HUES64 (cell line): ENCODE measurements at regions not wholly inside any gene's neighbourhood (a gene's known extent, or its start where the extent isn't known, plus 50 kb on each side); places are given as distances from the start of the nearest gene placed in this dataset.

Experiments
- H3K27ac ChIP-seq: 2 replicates; pipeline ENCODE4 v1.7.0; 2013; ENCODE audit warnings: low read depth, low read length, inconsistent platforms
- H3K27me3 ChIP-seq: 2 replicates; pipeline ENCODE4 v1.6.1; 2013; ENCODE audit warnings: mild to moderate bottlenecking, low read length; ENCODE audit not compliant: insufficient read depth
- H3K36me3 ChIP-seq: 2 replicates; pipeline ENCODE4 v1.6.1; 2013; ENCODE audit warnings: mild to moderate bottlenecking, low read length; ENCODE audit not compliant: insufficient read depth
- H3K4me1 ChIP-seq: 2 replicates; pipeline ENCODE4 v1.6.1; 2013; ENCODE audit warnings: mild to moderate bottlenecking, low read length, moderate library complexity; ENCODE audit not compliant: insufficient read depth
- H3K4me3 ChIP-seq: 2 replicates; pipeline ENCODE4 v1.5.1; 2013; ENCODE audit warnings: mild to moderate bottlenecking, low read length, moderate library complexity
- H3K9ac ChIP-seq: 2 replicates; pipeline ENCODE4 v1.6.1; 2013; ENCODE audit warnings: mild to moderate bottlenecking, low read depth, low read length
- H3K9me3 ChIP-seq: 2 replicates; pipeline ENCODE4 v1.6.1; 2013; ENCODE audit warnings: low read depth, low read length; ENCODE audit not compliant: insufficient read depth
- WGBS: fragments of 150-250, 120-280 bp; methylation state at CpG from one replicate; pipeline ENCODE4 v1.1.7; 2013; ENCODE audit warnings: missing lambda C conversion rate; 5-methylcytosine and 5-hydroxymethylcytosine counted together

DNA sequence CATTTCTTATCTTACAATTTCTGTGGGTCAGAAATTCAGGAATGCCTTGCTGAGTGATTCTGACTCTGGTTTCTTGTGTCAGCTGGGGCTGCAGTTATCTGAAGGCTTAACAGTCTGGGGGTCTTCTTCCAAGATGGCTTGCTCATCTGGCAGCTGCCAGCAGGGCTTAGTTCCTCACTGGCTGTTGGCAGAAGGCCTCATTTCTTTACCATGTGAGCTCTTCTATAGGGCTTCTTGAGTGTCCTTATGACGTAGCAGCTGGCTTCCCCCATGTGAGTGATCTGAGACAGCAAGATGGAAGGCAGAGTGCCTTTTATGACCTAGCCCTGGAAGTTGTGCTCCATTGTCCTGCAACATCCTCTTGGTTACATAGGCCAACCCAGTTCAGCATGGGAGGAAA lies 82.0 kb upstream of the PDZRN3 start:
- WGBS = 92% methylated on average over 1 of the region's 1 CpG
- Histone ChIP-seq H3K4me3 (no peak overlapping the region), H3K36me3 (no peaks in the 10 kb centered on the region), H3K9me3 (no peaks in the 10 kb centered on the region), H3K4me1 (no peaks in the 10 kb centered on the region), H3K27me3 (no peaks in the 10 kb centered on the region), H3K9ac (no peak overlapping the region), H3K27ac (no peak overlapping the region)

DNA sequence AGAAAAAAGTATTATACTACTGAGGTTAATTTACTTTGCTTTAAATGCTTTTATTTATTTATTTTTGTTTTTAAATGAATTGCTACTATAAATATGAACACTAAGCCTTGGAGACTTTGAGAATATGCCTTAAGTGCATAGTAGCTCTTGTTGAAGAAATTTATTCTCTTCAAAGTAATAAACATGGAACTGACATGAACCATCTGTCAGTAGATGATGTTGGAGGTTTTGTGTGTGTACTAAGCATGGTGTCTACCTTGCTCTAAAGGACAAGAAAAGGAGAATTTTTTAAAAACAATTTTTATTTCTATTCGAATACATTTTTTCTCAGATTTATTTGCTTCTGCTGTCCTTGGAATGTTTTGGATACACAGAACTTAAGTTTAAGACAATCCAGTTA lies 81.1 kb upstream of the PDZRN3 start:
- no peaks in the 10 kb centered on the region for H3K9me3 ChIP-seq
- H3K4me1 ChIP-seq = no peaks in the 10 kb centered on the region
- H3K9ac ChIP-seq = no peak overlapping the region
- WGBS = no CpG with 5 or more reads among the region's 1 CpG
- H3K27ac ChIP-seq = no peak overlapping the region
- no peaks in the 10 kb centered on the region for H3K27me3 ChIP-seq
- H3K4me3 ChIP-seq = no peak overlapping the region
- H3K36me3 ChIP-seq = no peaks in the 10 kb centered on the region

DNA sequence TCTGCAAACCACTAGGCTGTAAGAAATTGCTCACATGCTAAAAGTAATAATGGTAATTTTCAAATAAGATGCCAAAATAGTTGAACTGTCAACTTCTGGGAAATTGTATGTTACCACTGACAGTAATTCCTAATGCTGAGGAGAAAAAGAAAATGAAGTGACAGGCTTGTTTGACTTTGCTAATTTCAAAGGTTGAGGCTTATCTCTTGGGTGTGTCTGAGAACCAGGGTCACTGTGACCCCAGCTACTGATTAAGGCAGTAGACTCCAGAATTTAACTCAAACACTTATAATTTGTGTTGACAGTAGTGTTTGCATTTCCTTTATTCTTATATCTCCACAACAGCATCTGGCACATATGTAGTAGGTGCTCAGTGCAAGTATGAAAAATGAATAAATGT lies 74.6 kb upstream of the PDZRN3 start:
- H3K9me3 ChIP-seq = no peaks in the 10 kb centered on the region
- no peaks in the 10 kb centered on the region for H3K36me3 ChIP-seq

DNA sequence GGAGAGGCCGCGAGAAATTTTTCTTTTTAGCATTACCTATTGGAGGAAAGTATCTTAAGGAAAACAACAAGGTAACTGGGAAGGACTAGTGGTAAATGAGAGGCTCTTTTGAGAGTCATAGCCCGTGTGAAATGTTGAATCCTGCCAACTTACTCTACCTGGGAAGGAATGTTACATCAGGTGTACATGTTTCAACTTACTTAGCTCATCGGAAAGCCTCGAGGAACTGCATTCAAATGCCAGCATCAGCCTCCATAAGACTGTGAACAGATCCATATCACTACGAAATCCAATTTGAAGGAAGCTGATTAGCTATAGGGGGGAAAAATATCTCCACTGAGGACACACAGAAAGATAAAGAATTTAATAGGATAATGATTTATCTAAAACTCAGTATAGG lies 72.3 kb upstream of the PDZRN3 start:
- Histone ChIP-seq H3K27ac (no peak overlapping the region), H3K4me3 (no peak overlapping the region), H3K27me3 (no peaks in the 10 kb centered on the region), H3K9ac (no peak overlapping the region), H3K4me1 (no peaks in the 10 kb centered on the region), H3K9me3 (no peaks in the 10 kb centered on the region), H3K36me3 (no peaks in the 10 kb centered on the region)
- WGBS = 76% methylated on average over 5 of the region's 6 CpGs

More for the DNA sequence above, 74.6 kb upstream of the PDZRN3 start:
- Histone ChIP-seq H3K27ac (no peak overlapping the region), H3K4me1 (no peaks in the 10 kb centered on the region), H3K27me3 (no peaks in the 10 kb centered on the region), H3K4me3 (no peak overlapping the region), H3K9ac (no peak overlapping the region)

DNA sequence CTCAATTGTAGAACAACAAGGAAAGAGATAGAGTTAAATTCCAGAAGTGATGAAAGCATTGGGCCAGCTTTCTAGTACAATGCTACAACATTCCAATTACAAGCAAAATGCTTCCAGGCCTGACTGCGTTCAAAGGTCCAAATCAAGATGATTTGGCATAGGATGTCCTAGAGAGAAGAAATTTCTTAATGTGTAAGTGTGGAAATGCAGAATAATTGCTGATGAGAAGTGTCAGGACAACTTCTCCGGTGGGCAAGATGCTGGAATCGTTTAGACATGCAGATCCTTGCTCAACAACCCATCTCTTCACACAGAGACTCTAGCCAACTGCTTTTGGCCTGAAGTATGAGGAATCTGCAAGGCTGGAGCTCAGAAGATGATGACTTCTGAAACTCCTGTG lies 71.1 kb upstream of the PDZRN3 start:
- Histone ChIP-seq H3K27ac (no peak overlapping the region), H3K4me3 (no peak overlapping the region), H3K9me3 (no peaks in the 10 kb centered on the region), H3K36me3 (no peaks in the 10 kb centered on the region), H3K27me3 (no peaks in the 10 kb centered on the region), H3K4me1 (no peaks in the 10 kb centered on the region), H3K9ac (no peak overlapping the region)
- 87% methylated on average over 3 of the region's 3 CpGs for WGBS

DNA sequence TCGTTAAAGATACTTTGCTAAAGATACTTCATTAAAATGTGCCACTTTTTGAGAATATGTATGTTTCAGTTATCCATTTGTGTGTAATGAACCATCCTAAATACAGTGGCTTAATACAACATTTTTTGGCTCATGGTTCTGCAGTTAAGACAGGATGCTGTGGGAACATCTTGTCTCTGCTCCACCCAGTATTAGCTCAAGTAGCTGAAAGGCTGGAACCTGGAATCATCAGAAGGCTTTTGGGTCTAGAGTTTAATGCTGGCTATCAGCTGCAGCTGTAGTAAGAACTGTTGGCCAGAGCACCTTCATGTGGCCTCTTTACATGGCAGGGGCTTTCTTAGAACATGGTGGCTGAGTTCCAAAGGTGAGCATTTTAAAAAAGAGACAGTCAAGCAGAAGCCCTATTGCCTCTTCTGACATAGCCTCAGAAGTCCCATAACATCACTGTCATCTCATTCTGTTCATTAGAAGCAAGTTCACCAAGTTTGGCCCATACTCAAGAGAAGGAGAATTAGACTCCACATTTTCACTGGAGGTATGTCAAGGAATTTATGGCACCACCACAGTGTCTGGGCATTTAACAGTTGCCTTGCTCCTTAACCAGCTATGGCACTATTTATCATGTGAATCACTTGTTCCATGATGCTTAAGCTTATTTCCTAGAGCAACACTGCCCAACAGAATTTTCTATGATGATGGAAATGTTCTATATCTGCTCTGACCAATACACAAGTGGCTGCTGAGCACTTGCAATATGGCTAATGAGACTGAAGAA lies 70.4 kb upstream of the PDZRN3 start:
- H3K27ac ChIP-seq = no peak overlapping the region
- WGBS = 86% methylated on average over 1 of the region's 1 CpG
- no peak overlapping the region for H3K9ac ChIP-seq
- no peak overlapping the region for H3K4me3 ChIP-seq
- no peaks in the 10 kb centered on the region for H3K9me3 ChIP-seq
- H3K4me1 ChIP-seq = no peaks in the 10 kb centered on the region
- no peaks in the 10 kb centered on the region for H3K36me3 ChIP-seq
- H3K27me3 ChIP-seq = no peaks in the 10 kb centered on the region

DNA sequence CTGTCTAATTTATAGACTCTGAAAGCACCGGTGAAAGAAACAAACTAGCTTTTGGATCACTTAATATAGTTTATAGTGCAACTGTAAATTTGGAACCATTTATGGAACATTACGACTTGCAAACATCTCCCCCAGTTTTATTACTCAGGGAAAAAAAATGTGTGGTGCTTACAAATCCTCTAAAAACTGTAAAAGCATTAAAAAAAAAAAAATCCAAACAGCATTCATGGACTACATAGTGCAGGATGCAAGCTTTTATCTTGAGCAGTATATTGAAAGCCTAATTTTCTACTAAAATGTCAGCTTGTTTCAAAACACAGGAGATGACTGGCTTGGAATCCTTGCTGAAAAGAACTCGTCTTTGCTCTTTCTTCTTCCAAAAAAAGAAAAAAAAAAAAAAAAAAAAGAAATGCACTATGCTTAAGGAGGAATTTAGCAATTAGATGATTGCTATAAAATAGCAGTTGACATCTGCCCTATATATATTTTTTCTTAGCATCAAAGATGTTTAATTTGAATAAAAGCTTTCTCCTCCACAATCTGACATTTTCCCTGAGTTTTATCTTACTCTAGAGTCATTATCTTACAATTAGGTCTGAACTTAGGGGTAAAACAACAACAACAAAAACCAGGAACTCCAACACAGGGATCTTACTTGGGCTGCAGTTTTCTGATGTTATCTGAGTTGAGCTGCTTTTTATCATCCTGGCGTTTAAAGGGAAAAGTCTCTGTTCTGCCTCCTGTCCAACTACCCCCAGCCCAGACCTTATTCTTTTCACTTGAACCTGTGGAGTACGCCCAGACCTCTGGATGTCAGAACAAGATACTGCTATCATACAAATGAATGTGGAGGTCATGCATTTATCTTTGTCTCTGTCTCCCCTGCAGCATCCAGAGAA lies 62.6 kb upstream of the PDZRN3 start:
- Histone ChIP-seq H3K27me3 (no peaks in the 10 kb centered on the region), H3K9ac (no peak overlapping the region), H3K4me1 (peaks cover 23% of the 10 kb centered on the region), H3K9me3 (no peaks in the 10 kb centered on the region), H3K27ac (no peak overlapping the region), H3K4me3 (no peak overlapping the region), H3K36me3 (no peaks in the 10 kb centered on the region)
- WGBS = 76% methylated on average over 3 of the region's 5 CpGs

DNA sequence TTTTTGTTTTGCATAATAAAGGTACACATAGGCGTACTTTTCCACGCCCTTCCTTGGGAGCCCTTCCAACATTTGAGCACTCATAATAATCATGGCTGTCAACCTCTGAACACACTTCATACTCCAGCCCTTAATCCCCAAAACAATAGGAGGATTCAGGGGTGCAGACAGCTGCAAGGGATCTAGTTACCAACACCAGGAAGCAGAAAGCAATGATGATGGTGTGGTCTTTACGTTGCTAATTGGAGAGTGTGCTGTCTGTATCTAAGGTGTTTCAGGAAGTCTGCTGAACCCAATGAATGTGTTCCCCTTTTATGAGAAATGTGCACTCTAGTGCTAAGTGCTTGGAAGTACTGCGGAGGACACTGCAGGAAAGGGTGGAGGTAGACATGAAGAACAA lies 60.3 kb upstream of the PDZRN3 start:
- Histone ChIP-seq H3K36me3 (no peaks in the 10 kb centered on the region), H3K27me3 (no peaks in the 10 kb centered on the region), H3K9ac (no peak overlapping the region), H3K4me1 (peaks cover 23% of the 10 kb centered on the region), H3K4me3 (no peak overlapping the region), H3K9me3 (no peaks in the 10 kb centered on the region), H3K27ac (no peak overlapping the region)
- 92% methylated on average over 4 of the region's 4 CpGs for WGBS

DNA sequence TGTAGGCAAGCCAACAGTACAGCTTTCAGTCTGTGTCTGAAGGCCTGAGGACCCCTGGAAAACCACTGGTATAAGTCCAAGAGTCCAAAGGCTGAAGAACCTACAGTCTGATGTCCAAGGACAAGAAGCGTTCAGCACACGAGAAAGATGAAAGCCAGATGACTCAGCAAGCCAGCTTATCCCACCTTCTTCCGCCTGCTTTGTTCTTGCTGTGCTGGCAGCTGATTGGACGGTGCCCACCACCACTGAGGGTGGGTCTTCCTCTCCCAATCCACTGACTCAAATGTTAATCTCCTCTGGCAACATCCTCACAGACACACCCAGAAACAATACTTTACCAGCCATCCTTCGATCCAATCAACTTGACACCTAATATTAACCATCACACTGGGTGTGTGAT lies 59.0 kb upstream of the PDZRN3 start:
- 51% methylated on average over 4 of the region's 5 CpGs for WGBS
- H3K4me3 ChIP-seq = no peak overlapping the region
- peaks cover 23% of the 10 kb centered on the region for H3K4me1 ChIP-seq
- no peaks in the 10 kb centered on the region for H3K36me3 ChIP-seq
- H3K9me3 ChIP-seq = no peaks in the 10 kb centered on the region
- H3K9ac ChIP-seq = no peak overlapping the region
- peak overlapping the region; percentile 22; the same call in 1 of the 2 replicates for H3K27ac ChIP-seq
- H3K27me3 ChIP-seq = no peaks in the 10 kb centered on the region

DNA sequence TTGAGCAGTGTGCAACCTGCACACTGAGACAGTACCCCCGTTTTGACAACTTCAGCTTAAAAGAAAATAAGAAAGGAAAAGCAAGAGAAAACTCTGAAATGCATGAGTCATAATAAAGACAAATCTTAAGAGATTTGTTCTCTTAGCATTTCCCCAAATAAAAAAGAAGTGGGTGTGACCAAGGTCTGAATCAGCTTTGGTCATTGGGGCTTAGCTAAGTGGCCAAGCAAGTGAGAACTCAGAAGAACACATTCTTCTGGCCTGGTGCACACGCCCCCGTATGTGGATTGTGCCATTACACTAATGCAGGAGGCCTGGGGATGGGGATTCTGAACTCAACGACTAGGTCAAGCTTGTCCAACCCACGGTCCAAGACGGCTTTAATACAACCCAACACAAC lies 56.9 kb upstream of the PDZRN3 start:
- peaks cover 23% of the 10 kb centered on the region for H3K4me1 ChIP-seq
- WGBS = 100% methylated on average over 4 of the region's 6 CpGs
- no peaks in the 10 kb centered on the region for H3K36me3 ChIP-seq
- no peak overlapping the region for H3K4me3 ChIP-seq
- H3K27me3 ChIP-seq = no peaks in the 10 kb centered on the region
- H3K9ac ChIP-seq = no peak overlapping the region
- no peaks in the 10 kb centered on the region for H3K9me3 ChIP-seq
- no peak overlapping the region for H3K27ac ChIP-seq

DNA sequence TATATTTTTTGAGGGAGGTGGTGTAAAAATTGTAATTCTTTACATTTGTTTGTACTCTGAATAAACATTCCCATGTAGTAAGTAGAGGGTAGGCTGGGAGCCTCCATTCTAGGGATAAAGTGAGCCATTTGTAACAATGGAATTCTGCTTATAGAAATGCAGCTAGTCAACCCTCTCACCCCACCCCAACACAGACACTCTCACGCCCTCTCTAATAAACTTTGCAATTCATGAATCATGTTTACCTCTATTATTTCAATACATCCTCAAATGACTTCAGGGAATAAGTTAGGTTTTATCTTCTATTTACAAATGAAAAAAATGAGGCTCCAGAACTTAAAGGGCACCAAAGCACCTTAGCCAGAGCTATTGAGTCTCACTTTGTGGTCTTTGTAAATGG lies 56.5 kb upstream of the PDZRN3 start:
- H3K36me3 ChIP-seq = no peaks in the 10 kb centered on the region
- H3K27ac ChIP-seq = no peak overlapping the region
- H3K9me3 ChIP-seq = no peaks in the 10 kb centered on the region
- peaks cover 23% of the 10 kb centered on the region for H3K4me1 ChIP-seq
- no peak overlapping the region for H3K9ac ChIP-seq
- H3K4me3 ChIP-seq = no peak overlapping the region
- no peaks in the 10 kb centered on the region for H3K27me3 ChIP-seq
- whole genome bisulfite sequencing = 62% methylated on average over 1 of the region's 1 CpG
